Right ventricle myocardium superior (tissue), 1 donor: ENCODE measurements at regions not wholly inside any gene's neighbourhood (a gene's known extent, or its start where the extent isn't known, plus 50 kb on each side); places are given as distances from the start of the nearest gene placed in this dataset.
"Not testable (repeated sequence)": the region's sequence is repeated elsewhere in the genome, so short reads cannot be mapped to it uniquely, and the experiment has no call there.

Experiments used
- ATAC-seq: fragments of 200-7000 bp; cut with Tn5 transposase; one replicate; pipeline ENCODE4 v1.9.1; 2020; ENCODE audit warnings: mild to moderate bottlenecking; ENCODE audit not compliant: poor library complexity
- DNase-seq: peaks from one replicate; pipeline ENCODE4 v3.0.0-alpha.2; 2020
- intact Hi-C: fragments of 100-400 bp; cut with DNase I; formaldehyde crosslinking; loops from one replicate; pipeline ENCODE4 v1.11.2; 2022
- donor health status: DM: no; HTN: yes; CAD: no; lungs with severe emphysema.

DNA sequence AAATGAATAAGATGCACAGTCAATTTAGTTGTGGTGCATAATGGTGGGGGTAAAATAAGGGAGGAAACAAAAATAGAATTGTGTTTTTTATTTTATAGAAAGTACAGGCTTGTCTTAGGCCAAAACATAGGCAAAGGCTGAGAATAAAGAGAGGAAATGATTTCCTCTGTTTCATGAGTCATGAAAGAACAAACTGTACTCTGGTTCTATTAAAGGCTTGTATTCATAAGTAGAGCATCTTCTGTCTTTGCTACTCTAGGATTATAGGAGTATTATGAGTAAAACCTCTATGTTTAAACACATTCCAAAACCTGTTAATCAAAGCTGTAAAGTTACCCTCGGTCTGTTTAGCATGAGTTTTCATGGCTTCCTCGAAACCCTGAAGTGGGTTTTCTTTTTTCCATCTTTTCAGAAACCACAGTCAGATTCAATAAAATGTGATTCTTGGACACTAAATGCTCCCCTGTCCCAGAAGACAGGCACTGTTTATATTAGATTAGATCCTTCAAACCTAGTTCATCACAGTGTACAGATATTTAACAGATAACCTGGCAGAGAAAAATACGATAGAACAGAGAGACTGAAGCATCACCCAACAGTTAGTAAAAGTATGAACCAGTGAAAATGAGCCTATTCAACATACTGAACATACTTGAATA lies 473.9 kb upstream of the CYLC2 start:
- intact Hi-C loops: no loop called here
- no peak for DNase-seq
- no peak for ATAC-seq

DNA sequence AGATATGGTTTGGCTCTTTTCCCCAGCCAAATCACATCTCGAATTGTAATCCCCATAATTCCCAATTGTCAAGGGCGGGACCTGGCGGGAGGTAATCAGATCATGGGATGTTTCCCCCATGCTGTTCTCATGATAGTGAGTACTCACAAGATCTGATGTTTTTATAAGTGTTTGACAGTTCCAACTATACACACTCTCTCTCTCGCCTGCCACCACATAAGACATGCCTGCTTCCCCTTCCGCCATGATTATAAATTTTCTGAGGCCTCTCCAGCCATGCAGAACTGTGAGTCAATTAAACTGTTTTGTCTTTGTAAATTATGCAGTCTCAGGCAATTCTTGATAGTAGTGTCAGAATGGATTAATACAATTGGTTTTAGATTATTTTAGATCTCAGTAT lies 475.7 kb upstream of the CYLC2 start:
- ATAC-seq (no peak), DNase-seq (no peak)
- intact Hi-C loops: no loop called here

DNA sequence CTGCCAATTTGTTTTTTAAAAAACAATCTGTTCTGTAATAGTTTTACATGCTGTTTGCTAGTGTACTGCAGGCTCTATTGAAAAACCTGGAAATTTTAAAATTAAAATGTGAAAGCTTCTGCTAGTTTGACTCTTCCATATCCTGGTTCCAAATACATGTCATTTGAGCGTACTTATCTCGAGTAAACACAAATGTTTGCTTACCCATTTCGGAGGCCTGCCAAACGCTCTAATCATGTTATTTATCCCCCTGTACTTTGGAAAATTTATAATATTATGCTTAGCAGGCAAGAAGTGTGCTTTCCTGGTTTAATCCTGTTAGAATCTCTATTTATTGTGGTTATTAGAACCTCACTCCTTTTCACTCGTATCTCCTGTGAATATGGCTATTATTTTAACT lies 476.8 kb upstream of the CYLC2 start:
- no peak for DNase-seq
- ATAC-seq: no peak
- intact Hi-C loops: no loop called here

DNA sequence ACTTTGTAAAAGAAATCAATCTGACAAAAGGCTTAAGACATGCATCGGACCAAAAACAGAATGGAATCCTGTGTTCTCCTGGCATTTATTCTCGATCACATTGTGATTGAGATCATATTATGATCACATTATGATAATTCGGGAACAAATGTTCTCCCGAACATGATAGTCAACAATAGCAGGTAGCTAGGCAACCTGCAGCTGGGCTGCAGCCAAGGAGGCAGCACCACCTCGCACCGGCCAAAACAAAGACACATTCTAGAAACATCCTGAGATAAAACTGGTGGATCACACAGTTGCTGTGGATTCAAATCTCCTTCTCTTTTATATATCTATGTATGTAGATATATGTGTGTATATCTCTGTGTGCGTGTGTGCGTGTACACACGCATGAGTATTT lies 480.6 kb upstream of the CYLC2 start:
- DNase-seq (no peak), ATAC-seq (no peak)
- intact Hi-C loops: no loop called here

DNA sequence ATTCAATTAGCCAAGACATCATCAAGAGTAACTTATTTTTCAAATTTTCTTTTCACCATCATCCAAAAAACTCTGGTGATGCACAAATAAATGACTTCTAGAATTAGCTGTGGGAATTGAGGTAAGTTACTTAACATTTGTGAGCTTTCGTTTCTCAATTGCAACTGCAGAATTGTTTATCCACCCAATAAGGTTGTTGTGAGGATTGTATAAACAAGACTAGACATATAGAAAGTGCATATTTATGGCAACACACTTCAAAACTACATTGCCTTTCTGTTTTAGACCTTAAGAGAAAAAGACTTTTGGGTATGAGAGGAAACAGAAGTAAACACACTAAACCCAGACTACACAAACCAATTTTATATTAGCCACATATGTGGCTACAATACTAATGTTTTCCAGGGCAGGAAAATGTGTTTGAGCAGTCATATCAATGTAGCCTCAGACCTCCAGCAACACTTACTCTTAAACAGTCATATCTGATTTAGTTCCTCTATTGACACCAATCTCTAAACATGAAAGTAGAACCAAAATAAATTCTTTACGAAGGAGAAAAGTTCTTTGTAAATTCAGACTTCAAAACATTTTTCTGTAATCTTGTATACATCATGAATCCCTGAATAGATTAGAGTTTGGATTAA lies 488.0 kb upstream of the CYLC2 start:
- intact Hi-C loops: no loop called here
- ATAC-seq: no peak
- no peak for DNase-seq

DNA sequence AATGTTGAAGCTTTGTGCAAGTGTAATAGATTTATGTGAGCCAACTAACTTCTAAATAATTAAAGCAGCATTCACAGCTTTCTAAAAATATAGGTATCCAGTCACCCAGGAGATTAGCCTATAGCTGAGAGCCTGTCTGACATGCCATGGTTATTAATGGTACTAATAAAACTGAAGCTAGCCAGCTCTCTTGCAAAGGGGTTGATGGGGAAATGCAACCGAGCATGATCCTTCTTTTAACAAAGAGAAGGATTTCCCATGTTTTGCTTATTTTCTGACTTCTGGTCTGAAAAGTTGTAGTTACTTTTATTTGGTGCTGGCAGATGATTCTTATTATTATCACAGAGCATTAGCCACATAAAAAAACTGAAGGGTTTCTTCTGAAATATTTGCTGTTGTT lies 488.7 kb upstream of the CYLC2 start:
- DNase-seq (no peak), ATAC-seq (no peak)
- intact Hi-C loops: no loop called here

DNA sequence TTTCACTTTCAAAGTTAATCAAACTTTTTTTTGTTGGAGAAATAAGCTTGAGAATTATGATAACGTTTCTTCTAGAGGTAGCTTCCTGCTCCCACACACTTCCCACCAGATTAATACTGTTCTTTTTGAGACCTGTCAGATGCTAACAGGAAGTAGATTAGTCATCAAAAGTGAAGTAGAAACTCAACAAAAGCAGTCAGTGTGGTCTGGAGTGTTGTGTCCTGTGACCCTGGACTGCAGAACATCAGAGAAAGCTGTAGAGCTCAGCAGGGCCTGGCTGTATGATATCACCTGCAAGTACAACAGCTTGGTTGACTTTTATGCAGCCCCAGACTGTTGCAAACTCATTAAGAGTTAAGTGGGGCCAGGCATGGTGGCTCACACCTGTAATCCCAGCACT lies 495.7 kb upstream of the CYLC2 start:
- intact Hi-C loops: no loop called here
- ATAC-seq (no peak), DNase-seq (no peak)

DNA sequence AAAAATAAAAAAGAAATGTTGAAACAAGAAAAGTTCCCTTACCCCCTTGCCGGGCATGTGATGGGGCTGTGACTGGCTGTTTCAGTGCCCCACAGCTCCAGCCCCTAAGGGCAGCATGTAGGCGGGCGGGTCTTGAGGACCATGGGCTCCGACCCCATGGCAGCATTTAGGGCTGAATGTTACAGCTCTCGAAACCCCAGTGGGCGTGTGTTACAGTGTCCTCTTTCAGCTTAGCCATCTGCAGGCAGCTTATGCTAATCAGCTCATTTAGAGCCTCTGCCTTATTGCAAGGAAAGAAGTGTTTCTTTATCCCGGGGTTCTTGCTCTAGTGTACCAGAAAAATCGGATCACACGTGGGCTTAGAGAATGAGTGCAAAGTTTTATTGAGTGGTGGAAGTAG lies 497.4 kb upstream of the CYLC2 start:
- DNase-seq (no peak), ATAC-seq (no peak)
- intact Hi-C loops: no loop called here

DNA sequence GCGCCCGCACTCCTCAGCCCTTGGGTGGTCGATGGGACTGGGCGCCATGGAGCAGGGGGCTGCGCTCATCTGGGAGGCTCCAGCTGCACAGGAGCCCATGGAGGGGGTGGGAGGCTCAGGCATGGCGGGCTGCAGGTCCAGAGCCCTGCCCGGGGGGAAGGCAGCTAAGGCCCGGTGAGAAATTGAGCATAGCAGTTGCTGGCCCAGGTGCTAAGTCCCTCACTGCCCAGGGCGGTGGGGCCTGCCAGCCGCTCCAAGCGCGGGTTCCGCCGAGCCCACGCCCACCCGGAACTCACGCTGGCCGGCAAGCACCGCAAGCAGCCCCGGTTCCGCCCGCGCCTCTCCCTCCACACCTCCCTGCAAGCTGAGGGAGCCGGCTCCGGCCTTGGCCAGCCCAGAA lies 508.2 kb upstream of the CYLC2 start:
- DNase-seq, ATAC-seq, intact Hi-C loops: not testable (repeated sequence)

DNA sequence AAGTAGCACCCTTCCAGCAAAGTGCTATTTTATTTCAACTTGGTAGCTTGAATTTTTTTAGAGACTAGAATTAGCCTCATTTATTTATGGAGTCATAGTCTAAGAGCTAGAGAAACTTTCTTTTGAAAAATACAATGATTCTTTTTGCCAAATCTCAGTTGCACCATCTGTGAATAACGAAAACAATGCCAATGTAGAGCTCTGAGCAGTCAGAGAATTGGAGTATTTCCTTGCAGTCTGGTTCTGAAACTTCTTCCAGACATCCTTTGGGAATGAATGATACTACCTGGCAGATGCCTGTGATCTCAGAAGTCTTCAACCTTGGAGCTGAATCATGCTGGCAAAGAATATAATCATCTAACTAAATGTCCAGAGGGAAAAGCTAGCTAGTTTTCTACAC lies 511.5 kb upstream of the CYLC2 start:
- ATAC-seq: no peak
- DNase-seq: no peak
- intact Hi-C loops: no loop called here

DNA sequence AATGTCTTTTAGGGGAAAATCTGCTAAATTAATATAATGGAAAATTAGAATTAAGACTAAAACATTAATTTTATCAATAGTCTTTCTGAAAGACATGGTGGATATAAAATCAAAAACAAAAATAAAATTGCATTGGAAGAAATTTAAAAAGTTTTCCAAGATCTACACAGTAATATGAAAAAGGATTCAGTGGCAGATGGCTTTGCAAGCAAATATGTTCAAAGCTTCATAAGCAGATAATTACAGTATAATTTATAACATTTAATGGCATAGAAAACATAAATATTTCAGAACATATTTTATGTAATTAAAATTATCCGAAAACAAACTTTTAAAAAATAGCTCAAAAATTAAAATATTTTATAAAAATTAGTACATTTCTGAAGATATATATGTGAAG lies 512.4 kb upstream of the CYLC2 start:
- intact Hi-C loops: no loop called here
- DNase-seq: no peak
- ATAC-seq: no peak

DNA sequence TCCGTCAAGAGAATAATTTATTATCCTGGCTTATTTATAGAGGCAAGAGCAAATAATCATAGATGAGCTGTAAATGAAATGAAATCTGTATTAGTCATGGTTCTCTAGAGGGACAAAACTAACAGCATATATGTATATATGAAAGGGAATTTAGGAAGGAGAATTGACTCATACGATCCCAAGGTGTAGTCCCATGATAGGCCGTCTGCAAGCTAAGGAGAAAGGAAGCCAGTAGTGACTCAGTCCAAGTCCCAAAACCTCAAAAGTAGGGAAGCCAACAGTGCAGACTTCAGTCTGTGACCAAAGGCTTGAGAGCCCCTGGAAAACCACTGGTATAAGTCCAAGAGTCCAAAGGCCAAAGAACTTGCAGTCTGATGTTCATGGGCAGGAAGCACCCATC lies 515.9 kb upstream of the CYLC2 start:
- DNase-seq: no peak
- intact Hi-C loops: no loop called here
- no peak for ATAC-seq

DNA sequence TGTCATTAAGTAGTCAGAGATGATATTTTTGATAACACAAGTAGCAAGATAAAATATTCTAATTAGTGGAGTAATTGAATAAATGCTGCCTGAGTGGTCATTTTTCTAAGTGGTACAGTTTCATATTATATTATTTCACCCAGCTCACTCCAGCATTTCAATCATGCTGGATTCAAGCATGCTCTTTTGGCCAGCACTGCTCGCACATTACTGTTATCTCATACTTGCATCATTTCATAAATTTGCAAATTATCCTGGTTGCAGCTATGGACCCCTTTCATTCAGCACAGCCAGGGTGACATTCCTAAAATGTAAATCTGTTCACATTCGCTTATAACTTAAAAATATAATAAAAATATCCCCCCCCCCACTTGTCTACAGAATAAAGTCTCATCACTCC lies 520.8 kb upstream of the CYLC2 start:
- intact Hi-C loops: no loop called here
- DNase-seq (no peak), ATAC-seq (no peak)

DNA sequence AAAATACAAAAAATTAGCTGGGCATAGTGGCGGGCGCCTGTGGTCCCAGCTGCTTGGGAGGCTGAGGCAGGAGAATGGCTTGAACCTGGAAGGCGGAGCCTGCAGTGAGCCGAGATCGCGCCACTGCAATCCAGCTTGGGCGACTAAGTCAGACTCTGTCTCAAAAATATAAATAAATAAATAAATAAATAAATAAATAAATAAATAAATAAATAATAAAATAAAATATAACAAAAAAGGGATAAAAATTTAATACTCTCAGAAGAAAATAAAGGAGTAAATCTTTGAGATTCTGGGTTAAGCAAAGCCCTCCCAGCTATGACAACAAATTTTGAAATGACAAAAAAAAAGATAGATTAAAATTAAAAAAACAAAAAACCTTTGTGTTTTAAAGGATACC lies 525.7 kb upstream of the CYLC2 start:
- DNase-seq, intact Hi-C loops, ATAC-seq: not testable (repeated sequence)

DNA sequence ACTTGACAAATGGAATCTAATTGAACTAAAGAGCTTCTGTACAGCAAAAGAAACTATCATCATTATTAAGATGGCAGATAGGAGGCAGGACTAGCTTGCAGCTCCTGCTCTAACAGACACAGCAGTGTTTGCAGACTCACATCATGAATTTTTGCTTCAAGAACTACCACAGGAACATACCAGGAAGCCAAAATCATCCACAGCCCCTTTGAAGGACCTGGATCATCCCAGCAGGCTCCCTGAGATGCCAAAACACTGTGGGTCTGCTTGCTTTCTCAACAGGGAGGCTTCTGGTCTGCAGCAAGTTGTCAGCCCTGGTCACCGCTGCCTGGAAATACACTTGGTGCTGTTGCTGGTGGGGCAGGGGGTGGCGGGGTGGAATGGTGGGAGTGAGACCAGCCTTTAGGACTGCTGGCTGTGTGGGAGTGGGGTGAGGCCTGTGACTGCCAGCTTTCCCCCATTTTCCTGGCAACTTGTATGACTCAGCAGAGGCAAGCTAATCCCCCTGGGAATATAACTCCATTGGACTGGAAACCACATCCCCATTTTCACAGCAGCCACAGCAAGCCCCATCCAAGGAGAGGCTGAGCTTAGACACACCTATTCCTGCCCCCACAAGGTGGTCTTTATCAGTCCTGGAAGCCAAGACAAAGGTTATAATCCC lies 533.8 kb upstream of the CYLC2 start:
- intact Hi-C loops: no loop called here
- ATAC-seq: no peak
- DNase-seq: no peak

DNA sequence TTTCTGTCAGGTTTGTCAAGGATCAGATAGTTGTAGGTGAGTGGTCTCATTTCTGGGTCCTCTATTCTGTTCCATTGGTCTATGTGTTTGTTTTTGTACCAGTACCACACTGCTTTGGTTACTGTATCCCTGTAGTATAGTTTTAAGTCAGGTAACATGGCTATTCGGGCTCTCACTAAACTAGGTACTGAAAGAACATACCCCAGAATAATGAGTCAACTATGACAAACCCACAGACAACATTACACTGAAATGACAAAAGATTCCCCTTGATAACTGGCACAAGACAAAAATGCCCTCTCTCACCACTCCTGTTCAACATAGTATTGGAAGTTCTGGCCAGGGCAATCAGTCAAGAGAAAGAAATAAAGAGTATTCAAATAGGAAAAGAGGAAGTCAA lies 535.3 kb upstream of the CYLC2 start:
- intact Hi-C loops: no loop called here
- ATAC-seq: no peak
- DNase-seq: no peak

DNA sequence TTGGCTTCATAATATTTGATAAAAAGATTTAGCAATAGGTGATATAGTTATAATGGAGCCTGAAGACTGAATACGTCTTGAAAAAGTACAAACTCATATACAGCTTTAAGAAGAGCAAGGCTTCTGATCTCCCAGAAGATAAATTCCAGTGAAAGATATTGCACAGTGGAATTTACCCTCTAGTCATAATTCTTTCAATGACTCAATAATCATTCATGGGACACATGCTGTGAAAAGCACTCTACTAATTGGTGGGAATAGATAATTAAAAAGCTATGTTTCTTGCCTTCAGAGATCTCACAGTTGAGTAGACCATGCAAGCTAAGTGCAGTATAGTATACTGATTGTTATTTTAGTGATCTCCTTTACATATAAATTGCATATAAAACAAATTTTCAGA lies 538.6 kb upstream of the CYLC2 start:
- ATAC-seq (no peak), DNase-seq (no peak)
- intact Hi-C loops: no loop called here

DNA sequence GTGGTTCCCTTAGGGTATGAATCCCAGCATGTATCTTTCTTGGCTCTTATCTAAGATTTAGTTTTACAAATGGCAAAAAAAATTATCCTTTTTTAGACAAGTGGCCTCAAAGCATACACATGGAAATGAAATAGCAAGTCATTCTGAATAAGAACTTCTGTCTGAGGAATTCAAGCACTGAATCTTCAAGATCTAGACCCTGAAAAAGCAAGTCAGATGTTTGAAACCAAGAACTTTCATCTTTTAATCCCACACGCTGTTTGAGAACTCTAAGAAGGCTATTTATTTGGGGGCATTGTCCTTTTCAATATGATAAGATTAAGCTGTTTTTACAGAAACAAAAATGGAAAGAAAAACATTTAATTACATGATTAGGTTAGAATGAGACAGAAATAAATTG lies 549.2 kb upstream of the CYLC2 start:
- intact Hi-C loops: no loop called here
- DNase-seq: no peak
- no peak for ATAC-seq

DNA sequence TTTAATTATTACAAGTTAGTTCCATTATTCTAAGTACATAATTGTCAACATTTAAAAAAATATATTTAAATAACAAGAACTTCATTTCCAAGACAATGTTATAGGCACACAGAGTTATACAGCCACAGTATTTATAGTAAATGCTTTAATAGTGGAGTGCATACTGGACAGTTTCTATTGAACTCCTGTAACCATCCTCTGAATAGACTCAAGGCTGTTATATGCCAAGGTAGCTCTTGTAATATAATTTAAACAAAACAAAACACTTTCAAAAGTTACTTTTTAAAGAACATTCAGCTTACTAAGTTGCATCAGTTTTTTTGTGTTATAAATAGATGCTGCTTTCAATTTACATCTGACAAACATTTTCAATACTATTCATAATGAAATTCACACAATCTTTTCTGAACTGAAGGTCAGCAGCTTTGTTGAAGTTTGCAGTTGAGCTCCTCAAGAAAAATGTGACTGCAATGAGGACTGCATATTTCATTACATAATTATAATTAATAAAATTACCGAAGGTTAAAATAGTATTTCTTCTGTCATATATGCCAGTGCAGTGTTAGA lies 549.9 kb upstream of the CYLC2 start:
- ATAC-seq: no peak
- intact Hi-C loops: no loop called here
- no peak for DNase-seq

DNA sequence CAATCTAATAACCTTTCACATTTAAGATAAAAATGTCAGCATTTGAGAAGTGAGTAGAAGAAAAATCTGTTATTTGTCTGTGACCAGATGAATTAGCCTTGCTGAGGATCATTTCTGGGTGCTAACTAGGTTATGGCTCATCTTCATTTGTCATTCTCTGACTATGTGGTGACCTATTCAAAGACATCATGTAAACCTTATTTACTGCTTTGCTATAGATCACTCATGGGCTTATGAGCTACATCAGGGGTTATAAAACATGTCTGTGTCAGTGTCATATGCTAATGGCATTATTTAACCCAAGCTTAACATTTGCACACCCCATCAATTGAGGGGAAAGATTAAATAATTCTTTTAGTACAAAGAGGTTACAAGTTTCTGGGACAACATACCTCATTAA lies 555.5 kb upstream of the CYLC2 start:
- no peak for DNase-seq
- no peak for ATAC-seq
- intact Hi-C loops: no loop called here
